Trophoblast cell (in vitro differentiated cells and primary cell): ENCODE measurements at regions not wholly inside any gene's neighbourhood (a gene's known extent, or its start where the extent isn't known, plus 50 kb on each side); places are given as distances from the start of the nearest gene placed in this dataset.

ENCODE experiments used
- DNase-seq, 2 donors: peaks; one replicate each; pipeline ENCODE4 v3.0.0-alpha.2; 2016
- H2AFZ ChIP-seq: 2 replicates; pipeline ENCODE4 v1.6.1; 2013; ENCODE audit warnings: low read length, moderate library complexity, mild to moderate bottlenecking; ENCODE audit not compliant: insufficient read depth, poor library complexity
- H2AK5ac ChIP-seq: 2 replicates; pipeline ENCODE4 v1.6.1; 2013; ENCODE audit warnings: mild to moderate bottlenecking, low read length
- H2BK120ac ChIP-seq: 2 replicates; pipeline ENCODE4 v1.6.1; 2013; ENCODE audit warnings: low read length, mild to moderate bottlenecking, moderate library complexity; ENCODE audit not compliant: insufficient read depth, poor library complexity
- H2BK12ac ChIP-seq: 2 replicates; pipeline ENCODE4 v1.6.1; 2013; ENCODE audit warnings: mild to moderate bottlenecking, low read length, moderate library complexity
- H2BK5ac ChIP-seq: 2 replicates; pipeline ENCODE4 v1.6.1; 2013; ENCODE audit warnings: low read length, low read depth, moderate library complexity, mild to moderate bottlenecking; ENCODE audit not compliant: poor library complexity
- H3K14ac ChIP-seq: 2 replicates; pipeline ENCODE4 v1.6.1; 2013; ENCODE audit warnings: mild to moderate bottlenecking, low read length
- H3K18ac ChIP-seq: 2 replicates; pipeline ENCODE4 v1.6.1; 2013; ENCODE audit warnings: mild to moderate bottlenecking, low read length
- H3K23ac ChIP-seq: 2 replicates; pipeline ENCODE4 v1.6.1; 2013; ENCODE audit warnings: low read length
- H3K27ac ChIP-seq: 2 replicates; pipeline ENCODE4 v1.5.1; 2013; ENCODE audit warnings: low read depth, mild to moderate bottlenecking, inconsistent platforms, low read length, moderate library complexity
- H3K27me3 ChIP-seq: 2 replicates; pipeline ENCODE4 v1.6.1; 2013; ENCODE audit warnings: inconsistent platforms, mild to moderate bottlenecking, low read length, moderate library complexity; ENCODE audit not compliant: insufficient read depth
- H3K36me3 ChIP-seq, 2 experiments: 1 replicate in 1 of 2; 2 replicates in 1 of 2; pipeline ENCODE4 v1.6.1; 2013; ENCODE audit warnings: low read length in 2 of 2, mild to moderate bottlenecking in 2 of 2, moderate library complexity in 1 of 2; ENCODE audit not compliant: insufficient read depth in 2 of 2, control insufficient read depth in 1 of 2
- H3K4ac ChIP-seq: 2 replicates; pipeline ENCODE4 v1.6.1; 2013; ENCODE audit warnings: low read depth, mild to moderate bottlenecking, low read length, moderate library complexity
- H3K4me1 ChIP-seq, 2 experiments: 1 replicate in 1 of 2; 2 replicates in 1 of 2; pipeline ENCODE4 v1.6.1; 2013; ENCODE audit warnings: low read length in 2 of 2, mild to moderate bottlenecking in 2 of 2, moderate library complexity in 1 of 2; ENCODE audit not compliant: insufficient read depth in 2 of 2, control insufficient read depth in 1 of 2
- H3K4me2 ChIP-seq: 2 replicates; pipeline ENCODE4 v1.6.1; 2013; ENCODE audit warnings: inconsistent platforms, mild to moderate bottlenecking, low read length, moderate library complexity
- H3K4me3 ChIP-seq: 2 replicates; pipeline ENCODE4 v1.5.1; 2013; ENCODE audit warnings: mild to moderate bottlenecking, low read depth, low read length, inconsistent platforms
- H3K79me1 ChIP-seq: one replicate; pipeline ENCODE4 v1.6.1; 2013; ENCODE audit warnings: low read length
- H3K79me2 ChIP-seq: 2 replicates; pipeline ENCODE4 v1.6.1; 2013; ENCODE audit warnings: low read length, mild to moderate bottlenecking; ENCODE audit not compliant: control insufficient read depth, insufficient read depth, poor library complexity
- H3K9ac ChIP-seq: 2 replicates; pipeline ENCODE4 v1.6.1; 2013; ENCODE audit warnings: mild to moderate bottlenecking, low read length
- H3K9me3 ChIP-seq: 2 replicates; pipeline ENCODE4 v1.6.1; 2013; ENCODE audit warnings: low read depth, mild to moderate bottlenecking, control low read depth, inconsistent platforms, low read length; ENCODE audit not compliant: insufficient read depth
- H4K12ac ChIP-seq: 2 replicates; pipeline ENCODE4 v1.6.1; 2013; ENCODE audit warnings: low read depth, mild to moderate bottlenecking, low read length, moderate library complexity
- H4K8ac ChIP-seq: 2 replicates; pipeline ENCODE4 v1.6.1; 2013; ENCODE audit warnings: low read depth, mild to moderate bottlenecking, low read length, moderate library complexity
- H4K91ac ChIP-seq: one replicate; pipeline ENCODE4 v1.6.1; 2013; ENCODE audit warnings: low read depth, mild to moderate bottlenecking, low read length, moderate library complexity
- WGBS: extraction: QIAGEN DNeasy Blood & Tissue Kit; methylation state at CpG from one replicate; pipeline ENCODE4 v1.1.7; 2013; ENCODE audit warnings: missing lambda C conversion rate; ENCODE audit not compliant: insufficient read length, insufficient coverage; ENCODE audit errors: extremely low coverage; 5-methylcytosine and 5-hydroxymethylcytosine counted together

DNA sequence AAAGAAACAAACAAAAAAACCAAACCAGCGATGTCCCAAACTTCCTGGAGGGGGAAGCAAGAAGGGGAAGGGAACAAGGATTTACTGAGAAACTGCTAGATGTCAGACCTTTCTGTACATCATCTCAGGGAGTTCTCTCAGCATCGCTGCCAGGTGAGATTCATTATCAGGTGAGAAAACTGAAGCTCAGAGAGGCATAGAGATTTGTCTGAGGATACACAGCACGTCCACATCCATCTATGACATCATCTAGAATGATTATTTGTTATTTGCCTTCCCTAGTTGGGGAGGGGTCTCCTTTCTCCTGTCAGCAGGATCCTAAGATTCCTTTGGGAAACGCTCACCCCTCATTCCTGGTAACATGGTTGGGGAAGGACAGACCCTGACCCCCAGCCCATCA is 57.1 kb upstream of the LINGO1 start:
- Histone ChIP-seq H3K79me2 (no peaks in the 10 kb centered on the region), H3K9ac (no peak overlapping the region), H3K18ac (no peak overlapping the region), H2BK12ac (no peak overlapping the region), H3K27ac (no peak overlapping the region), H3K4me3 (no peak overlapping the region), H4K91ac (no peak overlapping the region), H3K4me1 (no peaks in the 10 kb centered on the region), H3K14ac (no peak overlapping the region), H3K27me3 (no peaks in the 10 kb centered on the region), H3K4me2 (no peak overlapping the region), H4K12ac (no peak overlapping the region), H2BK120ac (no peak overlapping the region), H2BK5ac (no peak overlapping the region), H2AK5ac (no peak overlapping the region), H3K36me3 (no peaks in the 10 kb centered on the region), H3K4ac (no peak overlapping the region), H3K23ac (no peak overlapping the region), H4K8ac (no peak overlapping the region), H2AFZ (no peak overlapping the region), H3K79me1 (no peaks in the 10 kb centered on the region), H3K9me3 (no peaks in the 10 kb centered on the region)
- no peak for DNase-seq
- WGBS, result no CpG with 5 or more reads among the region's 4 CpGs

DNA sequence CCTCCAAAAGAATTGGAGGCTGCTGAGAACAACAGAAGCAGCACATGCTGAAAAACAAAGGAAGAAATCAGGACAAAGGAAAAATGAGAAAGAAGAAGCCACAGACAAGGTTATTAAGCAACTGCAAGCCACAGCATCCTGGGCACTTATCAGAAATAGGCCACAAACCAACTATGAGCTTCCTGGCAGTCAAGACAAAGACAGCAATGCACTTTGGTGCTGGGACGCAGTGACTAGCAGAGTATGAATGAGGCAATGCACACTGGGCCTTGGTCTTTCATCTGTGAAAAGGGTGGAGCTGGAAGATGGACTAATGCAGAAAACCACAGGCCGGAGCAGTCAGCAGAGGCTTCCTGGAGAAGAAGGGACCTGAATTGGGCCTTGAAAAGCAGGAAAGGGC is 56.0 kb upstream of the LINGO1 start:
- no CpG with 5 or more reads among the region's 2 CpGs for WGBS
- H3K4me1 ChIP-seq, result no peaks in the 10 kb centered on the region

GRCh38 chr15:77688266-77688665 is 55.6 kb upstream of the LINGO1 start:
- Histone ChIP-seq H4K8ac (no peak overlapping the region), H2BK12ac (no peak overlapping the region), H3K36me3 (no peaks in the 10 kb centered on the region), H2BK5ac (no peak overlapping the region), H2AK5ac (no peak overlapping the region), H3K4me2 (no peak overlapping the region), H3K79me1 (no peaks in the 10 kb centered on the region), H2BK120ac (no peak overlapping the region), H4K91ac (no peak overlapping the region), H3K4ac (no peak overlapping the region), H3K27ac (no peak overlapping the region), H3K4me3 (no peak overlapping the region), H3K27me3 (no peaks in the 10 kb centered on the region), H3K9ac (no peak overlapping the region), H3K14ac (no peak overlapping the region), H3K18ac (no peak overlapping the region), H2AFZ (no peak overlapping the region), H3K9me3 (no peaks in the 10 kb centered on the region), H3K4me1 (no peaks in the 10 kb centered on the region), H4K12ac (no peak overlapping the region), H3K79me2 (no peaks in the 10 kb centered on the region), H3K23ac (no peak overlapping the region)
- no peak for DNase-seq
- WGBS, result no CpG with 5 or more reads among the region's 8 CpGs

More for the DNA sequence above, 56.0 kb upstream of the LINGO1 start:
- Histone ChIP-seq H2AK5ac (no peak overlapping the region), H2BK120ac (no peak overlapping the region), H4K12ac (no peak overlapping the region), H2BK12ac (no peak overlapping the region), H3K36me3 (no peaks in the 10 kb centered on the region), H4K91ac (no peak overlapping the region), H3K4me3 (no peak overlapping the region), H3K79me2 (no peaks in the 10 kb centered on the region), H2BK5ac (no peak overlapping the region), H3K27ac (no peak overlapping the region), H3K9me3 (no peaks in the 10 kb centered on the region), H4K8ac (no peak overlapping the region), H3K4ac (no peak overlapping the region), H3K9ac (no peak overlapping the region), H3K27me3 (no peaks in the 10 kb centered on the region), H2AFZ (no peak overlapping the region), H3K4me2 (no peak overlapping the region), H3K23ac (no peak overlapping the region), H3K18ac (no peak overlapping the region), H3K14ac (no peak overlapping the region), H3K79me1 (no peaks in the 10 kb centered on the region)
- DNase-seq, result no peak

DNA sequence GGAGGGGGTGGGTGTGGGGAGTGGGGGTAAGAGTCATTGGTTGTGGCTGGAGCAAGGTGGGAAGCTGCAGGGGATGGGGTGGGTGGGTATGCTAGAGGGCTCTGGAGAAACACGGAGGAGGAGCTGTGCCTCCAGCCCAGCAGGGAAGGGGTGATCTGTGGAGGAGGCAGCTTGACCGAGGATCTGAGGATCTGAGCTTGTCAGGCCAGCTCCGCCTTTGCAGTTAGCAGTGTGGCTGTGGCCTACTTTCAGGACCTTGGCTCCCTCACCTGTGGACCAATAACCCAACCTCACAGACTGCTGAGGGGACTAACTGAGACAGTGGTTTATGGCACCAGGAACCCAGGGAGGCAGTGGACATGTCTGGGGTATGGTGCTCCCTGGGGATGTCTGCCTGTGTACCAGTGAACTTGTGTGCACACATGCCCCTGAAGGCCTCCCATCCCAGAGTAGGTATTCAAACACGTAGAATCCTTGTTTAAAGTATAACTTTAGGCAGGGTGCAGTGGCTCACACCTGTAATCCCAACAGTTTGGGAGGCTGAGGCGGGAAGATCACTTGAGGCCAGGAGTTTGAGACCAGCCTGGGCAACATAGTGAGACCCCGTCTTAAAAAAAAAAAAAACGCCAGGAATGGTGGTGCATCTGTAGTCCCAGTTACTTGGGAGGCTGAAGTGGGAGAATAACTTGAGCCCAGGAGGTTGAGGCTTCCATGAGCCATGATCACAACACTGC is 52.5 kb upstream of the LINGO1 start:
- no peak overlapping the region for H4K12ac ChIP-seq
- H3K79me1 ChIP-seq, result no peaks in the 10 kb centered on the region
- H2AK5ac ChIP-seq, result no peak overlapping the region
- peaks cover 2% of the 10 kb centered on the region for H3K9me3 ChIP-seq
- H3K4me3 ChIP-seq, result no peak overlapping the region
- no peak overlapping the region for H2BK12ac ChIP-seq
- no peak overlapping the region for H3K4me2 ChIP-seq
- no peak overlapping the region for H3K14ac ChIP-seq
- no peak overlapping the region for H3K9ac ChIP-seq
- H3K4me1 ChIP-seq, result no peaks in the 10 kb centered on the region
- H3K36me3 ChIP-seq, result no peaks in the 10 kb centered on the region
- no peak overlapping the region for H3K27ac ChIP-seq
- no peak overlapping the region for H2BK5ac ChIP-seq
- DNase-seq, result no peak
- no peaks in the 10 kb centered on the region for H3K79me2 ChIP-seq
- no peak overlapping the region for H3K4ac ChIP-seq
- H2AFZ ChIP-seq, result no peak overlapping the region
- H4K8ac ChIP-seq, result no peak overlapping the region
- no peak overlapping the region for H3K18ac ChIP-seq
- no peak overlapping the region for H3K23ac ChIP-seq
- no peak overlapping the region for H4K91ac ChIP-seq
- no peak overlapping the region for H2BK120ac ChIP-seq
- H3K27me3 ChIP-seq, result no peaks in the 10 kb centered on the region
- no CpG with 5 or more reads among the region's 7 CpGs for WGBS
